ENCODE measurements at regions not wholly inside any gene's neighbourhood (a gene's known extent, or its start where the extent isn't known, plus 50 kb on each side); places are given as distances from the start of the nearest gene placed in this dataset.

DNA sequence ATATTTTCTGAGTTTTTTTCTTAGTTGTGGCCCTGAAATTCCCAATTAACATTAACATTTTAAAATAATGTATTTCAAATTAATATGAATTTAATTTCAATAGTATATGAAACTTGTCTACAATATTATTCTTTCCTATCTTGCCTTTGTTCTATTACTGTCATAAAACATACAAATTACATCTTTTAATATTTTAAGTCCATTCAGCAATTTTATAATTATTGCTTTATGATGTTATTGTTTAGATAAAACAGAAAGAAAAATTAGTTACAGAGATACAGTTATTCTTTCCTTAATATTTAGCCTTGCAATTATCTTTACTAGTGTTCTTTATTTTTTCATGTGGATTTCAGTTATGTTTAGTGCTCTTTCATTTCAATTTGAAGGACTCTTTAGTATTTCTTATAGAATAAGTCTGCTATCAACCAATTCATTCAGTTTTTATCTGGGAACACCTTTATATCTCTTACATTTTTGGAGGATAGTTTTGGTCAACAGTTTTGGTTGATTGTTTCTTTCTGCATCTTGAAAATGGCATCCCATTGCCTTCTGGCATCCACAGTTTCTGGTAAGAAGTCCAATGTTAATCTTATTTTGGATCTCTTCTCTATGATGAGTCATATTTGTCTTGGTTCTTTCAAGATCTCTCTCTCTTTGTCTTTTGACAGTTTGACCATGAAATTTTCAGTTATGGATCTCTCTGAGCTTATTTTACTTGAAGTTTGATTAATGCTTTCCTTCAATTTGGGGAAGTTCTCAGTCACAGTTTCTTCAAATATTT is 76.9 kb upstream of the CHST9 start:
- Histone ChIP-seq H3K36me3 (ENCODE audit: insufficient read depth) (no peaks in the 10 kb centered on the region), H3K27ac (ENCODE audit: low read depth) (no peak overlapping the region), H3K4me1 (ENCODE audit: insufficient read depth) (no peaks in the 10 kb centered on the region), H3K4me3 (ENCODE audit: low read depth, low read length) (no peak overlapping the region)
- no peak for DNase-seq (ENCODE audit: extremely low spot score)

DNA sequence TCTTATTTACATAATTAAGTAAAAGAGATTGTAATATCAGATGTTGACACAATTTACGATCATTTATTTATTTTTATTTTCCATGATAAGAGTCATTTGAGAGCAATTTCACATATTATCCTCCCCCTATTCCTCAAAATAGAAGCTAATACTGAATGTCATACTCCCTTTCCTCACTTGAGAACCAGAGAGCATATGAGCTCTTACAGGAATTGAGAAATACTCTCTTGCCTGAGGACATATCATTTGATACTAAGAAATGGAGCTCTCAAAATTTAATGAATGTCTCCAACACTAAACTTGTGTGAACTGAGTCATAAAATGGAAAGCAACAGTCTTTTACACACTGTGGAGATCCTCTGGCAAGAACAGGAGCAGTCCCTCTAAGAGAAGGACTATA is 68.5 kb upstream of the CHST9 start:
- DNase-seq (ENCODE audit: extremely low spot score) = no peak
- Histone ChIP-seq H3K4me1 (ENCODE audit: insufficient read depth) (no peaks in the 10 kb centered on the region), H3K27ac (ENCODE audit: low read depth) (no peak overlapping the region), H3K36me3 (ENCODE audit: insufficient read depth) (no peaks in the 10 kb centered on the region), H3K4me3 (ENCODE audit: low read depth, low read length) (no peak overlapping the region)
- WGBS = 85% methylated on average over 1 of the region's 1 CpG

DNA sequence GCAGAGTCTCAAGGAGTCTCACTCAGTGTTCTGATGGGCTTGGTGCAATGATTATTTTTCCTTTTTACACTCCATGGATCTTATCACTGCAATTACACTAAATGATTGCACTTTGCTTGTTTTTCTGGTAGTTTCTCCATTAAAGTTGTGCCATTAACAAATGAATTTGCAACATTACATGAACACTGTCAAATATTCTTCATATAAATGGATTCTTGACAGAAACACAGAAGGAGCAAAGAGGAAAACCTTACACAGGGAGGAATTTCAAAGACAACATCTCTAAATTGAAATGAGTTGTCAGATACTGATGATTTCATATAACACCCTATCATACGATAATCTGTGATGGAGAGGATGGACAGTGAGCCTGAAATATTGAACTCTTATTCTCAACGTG is 65.4 kb upstream of the CHST9 start:
- WGBS = 89% methylated on average over 2 of the region's 2 CpGs
- no peak for DNase-seq (ENCODE audit: extremely low spot score)
- no peaks in the 10 kb centered on the region for H3K36me3 ChIP-seq (ENCODE audit: insufficient read depth)
- no peak overlapping the region for H3K4me3 ChIP-seq (ENCODE audit: low read depth, low read length)
- no peak overlapping the region for H3K27ac ChIP-seq (ENCODE audit: low read depth)
- H3K4me1 ChIP-seq (ENCODE audit: insufficient read depth) = no peaks in the 10 kb centered on the region

DNA sequence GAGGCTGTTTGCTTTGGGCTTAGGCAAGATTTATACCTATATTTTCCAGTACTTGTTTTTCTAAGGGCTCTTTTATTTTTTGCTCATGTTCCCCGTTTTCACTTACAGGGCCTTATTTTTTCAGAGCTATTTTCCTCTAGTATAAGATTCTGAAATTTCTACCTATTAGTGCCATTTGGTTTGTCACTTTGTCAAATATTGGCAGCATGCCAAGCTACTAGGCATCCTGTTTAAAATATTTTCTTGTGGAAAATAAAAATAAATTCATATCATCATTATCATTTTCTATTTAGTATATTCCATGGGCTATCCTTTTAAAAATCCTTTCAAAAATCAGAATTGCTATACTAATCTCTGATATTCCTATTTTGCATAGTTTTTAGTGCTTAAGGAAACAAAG is 64.8 kb upstream of the CHST9 start:
- WGBS = 85% methylated on average over 1 of the region's 1 CpG
- Histone ChIP-seq H3K27ac (ENCODE audit: low read depth) (no peak overlapping the region), H3K4me3 (ENCODE audit: low read depth, low read length) (no peak overlapping the region), H3K36me3 (ENCODE audit: insufficient read depth) (no peaks in the 10 kb centered on the region), H3K4me1 (ENCODE audit: insufficient read depth) (no peaks in the 10 kb centered on the region)
- no peak for DNase-seq (ENCODE audit: extremely low spot score)

DNA sequence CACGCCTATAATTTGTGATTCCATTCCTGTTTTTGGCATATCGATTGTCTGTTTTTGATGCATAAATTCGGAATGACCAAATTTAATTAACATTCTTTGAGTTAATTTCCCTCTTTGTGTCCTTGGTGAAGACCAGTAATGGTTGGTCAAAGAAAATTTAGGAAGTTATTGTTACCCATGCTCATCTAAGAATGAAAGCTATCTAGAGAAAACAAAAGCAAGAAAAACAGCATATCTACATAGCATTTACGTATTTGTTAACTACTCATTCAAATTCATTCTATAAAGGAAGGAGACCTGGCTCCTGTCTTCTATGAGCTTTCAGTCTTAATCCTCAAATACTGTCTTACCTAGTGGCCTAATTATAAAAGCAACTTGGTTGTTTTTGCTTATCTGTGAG is 59.2 kb upstream of the CHST9 start:
- no peak for DNase-seq (ENCODE audit: extremely low spot score)
- 80% methylated on average over 4 of the region's 4 CpGs for WGBS
- Histone ChIP-seq H3K4me3 (ENCODE audit: low read depth, low read length) (no peak overlapping the region), H3K36me3 (ENCODE audit: insufficient read depth) (no peaks in the 10 kb centered on the region), H3K27ac (ENCODE audit: low read depth) (no peak overlapping the region), H3K4me1 (ENCODE audit: insufficient read depth) (no peaks in the 10 kb centered on the region)

DNA sequence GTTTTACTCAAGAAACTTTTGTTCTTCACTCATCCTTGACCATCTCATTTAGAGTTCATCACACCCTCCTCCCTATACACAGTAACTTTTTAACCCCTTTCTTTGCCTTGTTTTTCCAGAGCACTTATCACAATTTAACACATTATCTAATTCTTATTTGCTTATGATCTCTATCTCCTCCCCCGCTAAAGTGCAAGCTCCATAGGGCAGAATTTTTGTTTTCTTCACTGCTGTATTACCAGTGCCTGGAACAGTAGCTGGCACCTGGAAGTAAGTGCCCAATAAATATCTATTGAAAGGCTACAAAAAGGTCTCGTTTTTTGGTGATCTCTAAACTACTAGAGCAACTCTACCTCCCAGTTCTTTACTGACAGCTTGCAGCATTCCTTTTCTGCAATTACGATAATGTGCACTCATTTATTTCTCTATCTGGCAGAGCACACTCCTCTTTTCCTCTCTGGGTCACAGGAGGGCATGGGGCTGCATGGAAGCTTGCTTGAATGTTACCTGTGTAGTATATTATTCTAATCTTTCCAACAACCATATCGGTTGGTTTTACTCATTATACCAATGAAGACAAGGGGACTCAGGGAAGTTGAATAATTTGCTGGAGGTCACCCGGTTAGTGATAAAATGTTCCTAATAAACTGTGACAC is 57.4 kb upstream of the CHST9 start:
- H3K4me3 ChIP-seq (ENCODE audit: low read depth, low read length) = no peak overlapping the region
- no peaks in the 10 kb centered on the region for H3K4me1 ChIP-seq (ENCODE audit: insufficient read depth)
- DNase-seq (ENCODE audit: extremely low spot score) = no peak
- no peak overlapping the region for H3K27ac ChIP-seq (ENCODE audit: low read depth)
- WGBS = 46% methylated on average over 5 of the region's 5 CpGs
- H3K36me3 ChIP-seq (ENCODE audit: insufficient read depth) = no peaks in the 10 kb centered on the region

DNA sequence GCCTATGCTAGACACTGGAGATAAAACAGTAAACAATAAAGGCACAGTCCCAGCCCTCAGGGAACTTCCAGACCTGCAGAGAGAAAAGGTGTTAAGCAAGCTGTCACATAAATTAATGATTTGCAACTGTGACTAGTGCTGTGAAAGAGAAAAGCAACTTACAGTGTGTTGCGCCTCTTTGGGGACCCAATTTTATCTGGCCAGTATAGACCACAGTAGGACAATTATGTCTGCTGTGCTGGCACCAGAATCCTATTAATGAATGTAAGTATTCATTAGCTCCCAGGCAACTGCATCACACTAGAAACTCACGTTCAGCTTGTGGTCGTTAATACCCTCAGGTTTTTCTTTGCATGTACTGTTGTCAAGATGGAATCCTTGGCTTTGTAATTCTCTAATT is 55.3 kb upstream of the CHST9 start:
- no peaks in the 10 kb centered on the region for H3K36me3 ChIP-seq (ENCODE audit: insufficient read depth)
- no peak overlapping the region for H3K27ac ChIP-seq (ENCODE audit: low read depth)
- no peaks in the 10 kb centered on the region for H3K4me1 ChIP-seq (ENCODE audit: insufficient read depth)
- no peak overlapping the region for H3K4me3 ChIP-seq (ENCODE audit: low read depth, low read length)
- 61% methylated on average over 3 of the region's 3 CpGs for WGBS
- no peak for DNase-seq (ENCODE audit: extremely low spot score)

DNA sequence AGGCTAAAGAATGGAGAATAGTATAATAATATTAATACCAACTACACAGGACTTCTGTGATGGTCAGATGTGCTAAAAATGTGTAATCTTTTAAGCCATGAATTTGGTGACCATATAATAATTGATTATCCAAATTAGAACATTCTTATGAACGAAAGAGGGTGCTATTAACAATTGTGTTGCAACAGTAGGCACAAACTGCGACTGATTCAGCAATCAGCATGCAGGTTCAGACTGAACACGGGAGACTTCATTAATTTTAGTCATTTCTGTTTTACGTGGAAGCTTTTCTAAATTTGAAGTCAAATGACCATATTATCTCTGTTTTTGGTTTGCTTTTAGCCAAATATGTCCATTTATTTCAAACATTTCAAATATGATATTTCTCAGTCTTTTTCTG is 54.6 kb upstream of the CHST9 start:
- no peak for DNase-seq (ENCODE audit: extremely low spot score)
- 76% methylated on average over 4 of the region's 4 CpGs for WGBS
- no peaks in the 10 kb centered on the region for H3K4me1 ChIP-seq (ENCODE audit: insufficient read depth)
- H3K27ac ChIP-seq (ENCODE audit: low read depth) = no peak overlapping the region
- H3K36me3 ChIP-seq (ENCODE audit: insufficient read depth) = no peaks in the 10 kb centered on the region
- no peak overlapping the region for H3K4me3 ChIP-seq (ENCODE audit: low read depth, low read length)

DNA sequence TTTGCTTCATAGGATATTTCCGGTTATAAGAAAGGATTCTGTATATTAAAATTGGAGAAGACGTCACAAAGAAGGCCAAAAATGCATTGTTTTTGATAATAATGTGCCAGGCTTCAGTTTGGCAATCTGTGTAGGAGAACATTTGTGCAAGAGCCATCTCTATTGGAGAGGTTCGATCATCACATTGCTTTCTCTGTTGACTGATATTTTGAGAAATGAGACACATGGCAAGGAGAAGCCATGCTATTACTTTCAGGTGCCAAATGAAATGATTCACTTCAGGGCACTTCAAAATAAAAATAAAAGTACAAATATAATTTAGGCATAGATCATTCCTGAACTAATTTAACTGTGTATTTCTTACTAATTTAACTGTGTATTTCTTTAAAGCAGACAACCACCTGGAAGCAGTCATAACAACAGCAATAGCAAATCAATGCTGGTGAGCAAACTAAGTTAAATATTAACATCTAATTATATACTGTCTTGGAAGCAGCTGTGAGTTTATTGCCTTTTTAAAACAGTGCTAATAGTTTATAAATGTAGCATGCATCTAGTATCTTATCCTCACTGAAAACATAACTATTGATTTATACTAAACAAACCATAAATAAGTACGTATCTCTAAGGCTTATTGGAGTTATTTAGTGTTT is 50.2 kb upstream of the CHST9 start:
- H3K4me3 ChIP-seq (ENCODE audit: low read depth, low read length) = no peak overlapping the region
- WGBS = 57% methylated on average over 4 of the region's 4 CpGs
- H3K27ac ChIP-seq (ENCODE audit: low read depth) = no peak overlapping the region
- no peaks in the 10 kb centered on the region for H3K36me3 ChIP-seq (ENCODE audit: insufficient read depth)
- H3K4me1 ChIP-seq (ENCODE audit: insufficient read depth) = no peaks in the 10 kb centered on the region
- DNase-seq (ENCODE audit: extremely low spot score) = no peak
